ENCODE measurements at regions not wholly inside any gene's neighbourhood (a gene's known extent, or its start where the extent isn't known, plus 50 kb on each side); places are given as distances from the start of the nearest gene placed in this dataset.

DNA sequence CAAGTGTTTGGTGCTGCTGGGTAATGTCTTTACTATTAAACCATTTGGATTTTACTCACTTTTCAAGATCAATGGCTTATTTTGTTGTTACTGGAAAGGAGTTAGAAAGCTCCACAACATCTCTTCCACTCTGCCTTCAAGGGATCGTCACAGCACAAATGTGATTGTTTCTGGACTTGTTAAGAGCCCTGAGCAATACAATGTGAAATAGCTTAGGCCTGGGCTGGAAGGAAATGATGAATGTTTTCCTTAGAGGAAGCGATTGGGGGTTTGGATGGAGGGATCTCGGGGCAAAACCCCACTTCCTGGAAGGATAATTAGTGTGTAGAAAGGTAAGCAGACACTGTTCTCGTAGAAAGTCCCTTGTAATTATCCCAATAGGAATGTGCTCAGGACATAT, 59.3 kb upstream of the MYO10 start:
- TF ChIP-seq POLR2A (IDR thresholded peaks at IDR 0.05), result no peak
- TF ChIP-seq, protein P1, sequence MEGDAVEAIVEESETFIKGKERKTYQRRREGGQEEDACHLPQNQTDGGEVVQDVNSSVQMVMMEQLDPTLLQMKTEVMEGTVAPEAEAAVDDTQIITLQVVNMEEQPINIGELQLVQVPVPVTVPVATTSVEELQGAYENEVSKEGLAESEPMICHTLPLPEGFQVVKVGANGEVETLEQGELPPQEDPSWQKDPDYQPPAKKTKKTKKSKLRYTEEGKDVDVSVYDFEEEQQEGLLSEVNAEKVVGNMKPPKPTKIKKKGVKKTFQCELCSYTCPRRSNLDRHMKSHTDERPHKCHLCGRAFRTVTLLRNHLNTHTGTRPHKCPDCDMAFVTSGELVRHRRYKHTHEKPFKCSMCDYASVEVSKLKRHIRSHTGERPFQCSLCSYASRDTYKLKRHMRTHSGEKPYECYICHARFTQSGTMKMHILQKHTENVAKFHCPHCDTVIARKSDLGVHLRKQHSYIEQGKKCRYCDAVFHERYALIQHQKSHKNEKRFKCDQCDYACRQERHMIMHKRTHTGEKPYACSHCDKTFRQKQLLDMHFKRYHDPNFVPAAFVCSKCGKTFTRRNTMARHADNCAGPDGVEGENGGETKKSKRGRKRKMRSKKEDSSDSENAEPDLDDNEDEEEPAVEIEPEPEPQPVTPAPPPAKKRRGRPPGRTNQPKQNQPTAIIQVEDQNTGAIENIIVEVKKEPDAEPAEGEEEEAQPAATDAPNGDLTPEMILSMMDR (IDR thresholded peaks at IDR 0.05), result no peak
